GM12878 (cell line): ENCODE measurements at regions not wholly inside any gene's neighbourhood (a gene's known extent, or its start where the extent isn't known, plus 50 kb on each side); places are given as distances from the start of the nearest gene placed in this dataset.

Experiments
- ATAC-seq: fragments of 200-7000 bp; cut with Tn5 transposase; 3 replicates; pipeline ENCODE4 v1.9.1; 2020; ENCODE audit warnings: mild to moderate bottlenecking, moderate library complexity
- BruUV-seq: library from RNA; stranded (reverse); fragments of 400-500 nt; replicated peaks from 2 replicates; lab custom pipeline; 2021; lab: Mats Ljungman, UMichigan
- CTCF ChIA-PET: fragments of 300-600 bp; sonication (Branson Sonifier 250); formaldehyde crosslinking; extraction: SDS; loops from one replicate; lab custom pipeline; 2021; ENCODE audit warnings: inconsistent platforms; lab: Yijun Ruan, JAX
- POLR2A ChIA-PET: fragments of 350-600 bp; formaldehyde crosslinking; extraction: SDS; loops from one replicate; lab custom pipeline; 2021; ENCODE audit warnings: inconsistent platforms; lab: Charles Lee
- RAD21 ChIA-PET: fragments of 300-600 bp; sonication (Branson Sonifier 250); formaldehyde crosslinking; loops from one replicate; lab custom pipeline; 2023; ENCODE audit warnings: antibody characterized with exemption; ENCODE audit not compliant: unreplicated experiment; lab: Charles Lee
- SMC1A ChIA-PET: fragments of 300-600 bp; sonication (Branson Sonifier 250); formaldehyde crosslinking; loops from one replicate; lab custom pipeline; 2023; ENCODE audit not compliant: unreplicated experiment, uncharacterized antibody; lab: Charles Lee
- DNase-seq: peaks from one replicate; pipeline ENCODE4 v3.0.0-alpha.2; 2011; ENCODE audit warnings: low read depth, low spot score
- FAIRE-seq: peaks from 3 replicates; lab custom pipeline; 2011; peaks lifted over from hg19 to GRCh38; lab: Jason Lieb, UNC
- H2AFZ ChIP-seq: 2 replicates; pipeline ENCODE4 v1.6.0; 2011; ENCODE audit warnings: low read depth, low read length, control low read depth; ENCODE audit not compliant: control insufficient read depth
- H3K27ac ChIP-seq: 2 replicates; pipeline ENCODE4 v1.5.1; 2011; ENCODE audit warnings: control low read depth; ENCODE audit not compliant: control insufficient read depth, insufficient read depth
- H3K27me3 ChIP-seq, 2 experiments: replicated peaks in 1 of 2; 2 replicates each; pipeline versions ENCODE4 v1.6.0 to v1.6.1; 2011; ENCODE audit warnings: low read length in 1 of 2; ENCODE audit not compliant: control insufficient read depth in 2 of 2, insufficient read depth in 2 of 2
- H3K36me3 ChIP-seq, 2 experiments: 2 replicates each; pipeline ENCODE4 v1.5.1; 2011; ENCODE audit warnings: low read length in 1 of 2; ENCODE audit not compliant: control insufficient read depth in 2 of 2, insufficient read depth in 2 of 2
- H3K4me1 ChIP-seq: 2 replicates; pipeline ENCODE4 v1.6.1; 2011; ENCODE audit warnings: mild to moderate bottlenecking, low read length, moderate library complexity, mixed read lengths; ENCODE audit not compliant: control insufficient read depth, insufficient read depth
- H3K4me2 ChIP-seq: 2 replicates; pipeline ENCODE4 v1.6.0; 2011; ENCODE audit warnings: control low read depth; ENCODE audit not compliant: control insufficient read depth, insufficient read depth
- H3K4me3 ChIP-seq: fragments of 200-600 bp; sonication (generic); 2 replicates; pipeline ENCODE4 v1.5.1; 2016
- H3K79me2 ChIP-seq: 2 replicates; pipeline ENCODE4 v1.6.0; 2011; ENCODE audit warnings: low read length; ENCODE audit not compliant: control insufficient read depth, insufficient read depth
- H3K9ac ChIP-seq: 2 replicates; pipeline ENCODE4 v1.8.0; 2011; ENCODE audit warnings: low read length, control low read depth, mixed read lengths; ENCODE audit not compliant: control insufficient read depth, insufficient read depth
- H3K9me3 ChIP-seq: replicated peaks from 3 replicates; pipeline ENCODE4 v1.5.1; 2011; ENCODE audit warnings: mild to moderate bottlenecking, low read length; ENCODE audit not compliant: control insufficient read depth, insufficient read depth
- H4K20me1 ChIP-seq: 2 replicates; pipeline ENCODE4 v1.6.0; 2011; ENCODE audit not compliant: control insufficient read depth, insufficient read depth
- EP300 ChIP-seq, 2 experiments: fragments of 150-350 bp in 1 of 2; IDR thresholded peaks; 2 replicates each; pipeline ENCODE4 v1.6.1; 2011 to 2012; ENCODE audit warnings: low read depth in 2 of 2, low read length in 2 of 2, borderline replicate concordance in 1 of 2, improper control_type of control experiment in 1 of 2, inconsistent platforms in 1 of 2; ENCODE audit not compliant: control insufficient read depth in 1 of 2
- ETV6 ChIP-seq, 2 experiments: fragments of 450-650 bp in 1 of 2; IDR thresholded peaks in 1 of 2; conservative IDR thresholded peaks in 1 of 2; 2 replicates each; pipeline ENCODE4 v1.6.1; 2014; ENCODE audit warnings: antibody characterized with exemption in 1 of 2, borderline replicate concordance in 1 of 2, low read depth in 1 of 2, mild to moderate bottlenecking in 1 of 2, moderate library complexity in 1 of 2
- FOXM1 ChIP-seq: IDR thresholded peaks from 2 replicates; pipeline ENCODE4 v1.6.1; 2012; ENCODE audit warnings: low read depth, mild to moderate bottlenecking, inconsistent platforms, low read length, moderate library complexity
- KDM1A ChIP-seq: fragments of 200-600 bp; sonication (generic); IDR thresholded peaks from 2 replicates; pipeline ENCODE4 v1.6.1; 2016; ENCODE audit warnings: borderline replicate concordance
- LARP7 ChIP-seq: fragments of 450-650 bp; IDR thresholded peaks from 2 replicates; pipeline ENCODE4 v1.6.1; 2017; ENCODE audit warnings: mild to moderate bottlenecking
- NFYB ChIP-seq: IDR thresholded peaks from 2 replicates; pipeline ENCODE4 v1.6.1; 2011; ENCODE audit warnings: low read depth, mild to moderate bottlenecking, low read length, improper control_type of control experiment, moderate library complexity; ENCODE audit not compliant: insufficient read depth
- PAX5 ChIP-seq: IDR thresholded peaks from 2 replicates; pipeline ENCODE4 v1.6.1; 2011; ENCODE audit warnings: low read depth, low read length, borderline replicate concordance
- SMAD1 ChIP-seq: fragments of 450-650 bp; IDR thresholded peaks from 2 replicates; pipeline ENCODE4 v1.6.1; 2018; ENCODE audit warnings: mild to moderate bottlenecking, low read depth; ENCODE audit not compliant: partially characterized antibody
- SREBF1 ChIP-seq: IDR thresholded peaks from 2 replicates; pipeline ENCODE4 v1.6.1; 2012; ENCODE audit warnings: mild to moderate bottlenecking, low read length
- TAF1 ChIP-seq: IDR thresholded peaks from 2 replicates; pipeline ENCODE4 v1.6.1; 2011; ENCODE audit warnings: mild to moderate bottlenecking, low read depth, low read length, borderline replicate concordance
- ZNF274 ChIP-seq: IDR thresholded peaks from one replicate; pipeline ENCODE4 v1.8.0; 2011; ENCODE audit not compliant: insufficient read length, insufficient read depth
- ZZZ3 ChIP-seq: IDR thresholded peaks from 2 replicates; pipeline ENCODE4 v1.6.1; 2011; ENCODE audit warnings: low read depth; ENCODE audit not compliant: control insufficient read depth, insufficient read length
- WGBS: methylation state at CpG from one replicate; pipeline ENCODE4 v1.1.6; 2016; ENCODE audit warnings: low lambda C conversion rate; ENCODE audit not compliant: insufficient replicate concordance, insufficient coverage; ENCODE audit errors: missing lambda C conversion rate; 5-methylcytosine and 5-hydroxymethylcytosine counted together
- in situ Hi-C: fragments of 300-500 bp; cut with MboI; formaldehyde crosslinking; loops from 9 replicates; pipeline ENCODE4 v1.14.3; 2018; ENCODE audit warnings: mixed read lengths
- intact Hi-C: fragments of 100-400 bp; cut with micrococcal nuclease; formaldehyde crosslinking; loops from one replicate; pipeline ENCODE4 v1.14.2; 2022; ENCODE audit not compliant: unreplicated experiment
- TF ChIP-seq, protein P1 (sequence below): fragments of 450-650 bp; IDR thresholded peaks from 2 replicates; pipeline ENCODE4 v1.6.1; 2017; ENCODE audit warnings: low read depth, mild to moderate bottlenecking, moderate library complexity
- TF ChIP-seq, protein P2 (sequence below): fragments of 450-650 bp; formaldehyde crosslinking; IDR thresholded peaks from 2 replicates; pipeline ENCODE4 v1.4.0; 2022; ENCODE audit warnings: mild to moderate bottlenecking, moderate library complexity
- TF ChIP-seq, protein P3 (sequence below), 3 experiments: IDR thresholded peaks in 2 of 3; conservative IDR thresholded peaks in 1 of 3; 2 replicates each; pipeline ENCODE4 v1.5.1; 2011; ENCODE audit warnings: low read depth in 3 of 3, low read length in 3 of 3, mild to moderate bottlenecking in 3 of 3, control low read depth in 2 of 3, moderate library complexity in 2 of 3, inconsistent platforms in 1 of 3, mixed read lengths in 1 of 3; ENCODE audit not compliant: control insufficient read depth in 2 of 3, insufficient read depth in 1 of 3; ENCODE audit errors: extremely low read depth in 1 of 3

- TF ChIP-seq, protein P1, sequence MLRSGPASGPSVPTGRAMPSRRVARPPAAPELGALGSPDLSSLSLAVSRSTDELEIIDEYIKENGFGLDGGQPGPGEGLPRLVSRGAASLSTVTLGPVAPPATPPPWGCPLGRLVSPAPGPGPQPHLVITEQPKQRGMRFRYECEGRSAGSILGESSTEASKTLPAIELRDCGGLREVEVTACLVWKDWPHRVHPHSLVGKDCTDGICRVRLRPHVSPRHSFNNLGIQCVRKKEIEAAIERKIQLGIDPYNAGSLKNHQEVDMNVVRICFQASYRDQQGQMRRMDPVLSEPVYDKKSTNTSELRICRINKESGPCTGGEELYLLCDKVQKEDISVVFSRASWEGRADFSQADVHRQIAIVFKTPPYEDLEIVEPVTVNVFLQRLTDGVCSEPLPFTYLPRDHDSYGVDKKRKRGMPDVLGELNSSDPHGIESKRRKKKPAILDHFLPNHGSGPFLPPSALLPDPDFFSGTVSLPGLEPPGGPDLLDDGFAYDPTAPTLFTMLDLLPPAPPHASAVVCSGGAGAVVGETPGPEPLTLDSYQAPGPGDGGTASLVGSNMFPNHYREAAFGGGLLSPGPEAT = no peak
- TF ChIP-seq, protein P2, sequence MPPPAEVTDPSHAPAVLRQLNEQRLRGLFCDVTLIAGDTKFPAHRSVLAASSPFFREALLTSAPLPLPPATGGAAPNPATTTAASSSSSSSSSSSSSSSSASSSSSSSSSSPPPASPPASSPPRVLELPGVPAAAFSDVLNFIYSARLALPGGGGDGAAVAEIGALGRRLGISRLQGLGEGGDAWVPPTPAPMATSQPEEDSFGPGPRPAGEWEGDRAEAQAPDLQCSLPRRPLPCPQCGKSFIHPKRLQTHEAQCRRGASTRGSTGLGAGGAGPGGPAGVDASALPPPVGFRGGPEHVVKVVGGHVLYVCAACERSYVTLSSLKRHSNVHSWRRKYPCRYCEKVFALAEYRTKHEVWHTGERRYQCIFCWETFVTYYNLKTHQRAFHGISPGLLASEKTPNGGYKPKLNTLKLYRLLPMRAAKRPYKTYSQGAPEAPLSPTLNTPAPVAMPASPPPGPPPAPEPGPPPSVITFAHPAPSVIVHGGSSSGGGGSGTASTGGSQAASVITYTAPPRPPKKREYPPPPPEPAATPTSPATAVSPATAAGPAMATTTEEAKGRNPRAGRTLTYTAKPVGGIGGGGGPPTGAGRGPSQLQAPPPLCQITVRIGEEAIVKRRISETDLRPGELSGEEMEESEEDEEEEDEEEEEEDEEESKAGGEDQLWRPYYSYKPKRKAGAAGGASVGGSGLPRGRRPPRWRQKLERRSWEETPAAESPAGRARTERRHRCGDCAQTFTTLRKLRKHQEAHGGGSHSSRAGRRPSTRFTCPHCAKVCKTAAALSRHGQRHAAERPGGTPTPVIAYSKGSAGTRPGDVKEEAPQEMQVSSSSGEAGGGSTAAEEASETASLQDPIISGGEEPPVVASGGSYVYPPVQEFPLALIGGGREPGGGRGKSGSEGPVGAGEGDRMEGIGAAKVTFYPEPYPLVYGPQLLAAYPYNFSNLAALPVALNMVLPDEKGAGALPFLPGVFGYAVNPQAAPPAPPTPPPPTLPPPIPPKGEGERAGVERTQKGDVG (CRISPR knock-in tag) = no peak
- TF ChIP-seq ZZZ3 (no peak), KDM1A (no peak)
These were observed 451.8 kb downstream of the SUCLA2 start (continued) for GRCh38 chr13:47549219-47549752.

DNA sequence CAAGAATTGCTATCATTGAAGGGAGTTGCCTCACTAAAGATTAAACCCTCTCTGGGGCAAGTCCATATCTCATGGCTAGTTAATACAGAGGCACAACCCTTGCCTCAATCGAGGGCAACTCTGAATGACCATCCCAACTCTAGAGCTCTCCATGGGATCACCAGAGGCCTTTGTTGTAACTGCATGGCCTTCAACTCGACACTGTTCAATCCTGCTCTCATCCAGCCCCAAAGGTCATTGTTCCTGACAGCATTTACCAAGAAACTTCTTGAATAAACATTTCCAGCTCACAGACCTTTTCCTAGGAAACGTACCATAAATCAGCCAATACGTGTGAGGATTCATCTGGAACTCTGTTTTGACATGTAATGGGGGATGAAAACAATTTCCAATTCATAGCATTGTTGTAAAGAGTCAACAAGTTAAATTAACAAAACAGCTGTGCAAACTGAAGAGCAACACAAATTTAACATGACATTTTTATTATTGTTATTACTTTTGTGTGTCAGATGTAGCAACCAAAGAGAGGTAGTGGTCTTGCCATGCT lies 452.7 kb downstream of the SUCLA2 start:
- SMC1A ChIA-PET = interaction anchor here (1.3 kb wide), 1 partner anchor 16 kb away, joined by 3 read pairs; no protein-coding TSS in a partner anchor
- ATAC-seq = no peak
- POLR2A ChIA-PET = no interaction called here
- intact Hi-C loops (no loop called here), in situ Hi-C loops (no loop called here)
- Histone ChIP-seq H3K9me3 (no peaks in the 10 kb centered on the region), H3K4me3 (no peak overlapping the region), H3K27me3 (no peaks in the 10 kb centered on the region), H3K4me1 (no peaks in the 10 kb centered on the region), H4K20me1 (no peaks in the 10 kb centered on the region), H3K36me3 (no peaks in the 10 kb centered on the region), H3K9ac (no peak overlapping the region), H3K27ac (no peak overlapping the region), H3K4me2 (no peak overlapping the region), H2AFZ (no peak overlapping the region), H3K79me2 (no peaks in the 10 kb centered on the region)
- no peak for FAIRE-seq
- RAD21 ChIA-PET = no interaction called here
- BruUV-seq = no TSS peak
- 3% methylated on average over 4 of the region's 4 CpGs for WGBS
- no peak for DNase-seq
- CTCF ChIA-PET = no interaction called here
- TF ChIP-seq TAF1 (no peak), PAX5 (no peak), SMAD1 (no peak), LARP7 (no peak), ETV6 (conservative IDR thresholded peaks at IDR 0.05 in 1 of 2, IDR thresholded peaks at IDR 0.05 in 1 of 2; ENCODE audit: borderline replicate concordance in 1 of 2, low read depth in 1 of 2) (no peak), ZNF274 (no peak), EP300 (IDR thresholded peaks at IDR 0.05; ENCODE audit: borderline replicate concordance in 1 of 2, control insufficient read depth in 1 of 2, low read depth in 2 of 2, low read length in 2 of 2) (no peak), FOXM1 (no peak), NFYB (no peak), SREBF1 (no peak)
- TF ChIP-seq, protein P3, sequence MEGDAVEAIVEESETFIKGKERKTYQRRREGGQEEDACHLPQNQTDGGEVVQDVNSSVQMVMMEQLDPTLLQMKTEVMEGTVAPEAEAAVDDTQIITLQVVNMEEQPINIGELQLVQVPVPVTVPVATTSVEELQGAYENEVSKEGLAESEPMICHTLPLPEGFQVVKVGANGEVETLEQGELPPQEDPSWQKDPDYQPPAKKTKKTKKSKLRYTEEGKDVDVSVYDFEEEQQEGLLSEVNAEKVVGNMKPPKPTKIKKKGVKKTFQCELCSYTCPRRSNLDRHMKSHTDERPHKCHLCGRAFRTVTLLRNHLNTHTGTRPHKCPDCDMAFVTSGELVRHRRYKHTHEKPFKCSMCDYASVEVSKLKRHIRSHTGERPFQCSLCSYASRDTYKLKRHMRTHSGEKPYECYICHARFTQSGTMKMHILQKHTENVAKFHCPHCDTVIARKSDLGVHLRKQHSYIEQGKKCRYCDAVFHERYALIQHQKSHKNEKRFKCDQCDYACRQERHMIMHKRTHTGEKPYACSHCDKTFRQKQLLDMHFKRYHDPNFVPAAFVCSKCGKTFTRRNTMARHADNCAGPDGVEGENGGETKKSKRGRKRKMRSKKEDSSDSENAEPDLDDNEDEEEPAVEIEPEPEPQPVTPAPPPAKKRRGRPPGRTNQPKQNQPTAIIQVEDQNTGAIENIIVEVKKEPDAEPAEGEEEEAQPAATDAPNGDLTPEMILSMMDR (IDR thresholded peaks at IDR 0.05 in 2 of 3, conservative IDR thresholded peaks at IDR 0.05 in 1 of 3; ENCODE audit: control insufficient read depth in 2 of 3, extremely low read depth in 1 of 3, insufficient read depth in 1 of 3, low read depth in 3 of 3, low read length in 3 of 3) = no peak
